ENCODE measurements at regions not wholly inside any gene's neighbourhood (a gene's known extent, or its start where the extent isn't known, plus 50 kb on each side); places are given as distances from the start of the nearest gene placed in this dataset.
A peak's percentile ranks its signal among the peaks of the same experiment; 100 is the strongest.
"Not testable (repeated sequence)": the region's sequence is repeated elsewhere in the genome, so short reads cannot be mapped to it uniquely, and the experiment has no call there.

- WGBS (ENCODE audit: insufficient coverage) = no CpG with 5 or more reads among the region's 1 CpG
- Histone ChIP-seq H3K36me3 (ENCODE audit: control insufficient read depth, insufficient read depth, low read length) (no peaks in the 10 kb centered on the region), H3K4me1 (ENCODE audit: control insufficient read depth, insufficient read depth, low read length) (no peaks in the 10 kb centered on the region), H3K27me3 (ENCODE audit: control insufficient read depth, insufficient read depth, low read length) (no peaks in the 10 kb centered on the region), H3K27ac (ENCODE audit: low read length) (no peak overlapping the region), H3K4me3 (ENCODE audit: low read length) (no peak overlapping the region), H3K9me3 (replicated peaks; ENCODE audit: control insufficient read depth, low read depth, low read length) (no peaks in the 10 kb centered on the region)
- DNase-seq = peak; percentile 66
Observed at GRCh38 chr4:114121221-114121620, 141.8 kb upstream of the ARSJ start.

- DNase-seq = no peak
- Histone ChIP-seq H3K9me3 (replicated peaks; ENCODE audit: control insufficient read depth, low read depth, low read length) (no peaks in the 10 kb centered on the region), H3K36me3 (ENCODE audit: control insufficient read depth, insufficient read depth, low read length) (no peaks in the 10 kb centered on the region), H3K4me3 (ENCODE audit: low read length) (no peak overlapping the region), H3K27ac (ENCODE audit: low read length) (no peak overlapping the region), H3K27me3 (ENCODE audit: control insufficient read depth, insufficient read depth, low read length) (no peaks in the 10 kb centered on the region), H3K4me1 (ENCODE audit: control insufficient read depth, insufficient read depth, low read length) (no peaks in the 10 kb centered on the region)
- 91% methylated on average over 1 of the region's 2 CpGs for WGBS (ENCODE audit: insufficient coverage)
Observed at GRCh38 chr4:114132199-114132598, 152.8 kb upstream of the ARSJ start.

GRCh38 chr4:114132830-114133229, 153.4 kb upstream of the ARSJ start:
- WGBS (ENCODE audit: insufficient coverage) = no CpG with 5 or more reads among the region's 2 CpGs
- H3K27me3 ChIP-seq (ENCODE audit: control insufficient read depth, insufficient read depth, low read length) = no peaks in the 10 kb centered on the region
- H3K9me3 ChIP-seq (replicated peaks; ENCODE audit: control insufficient read depth, low read depth, low read length) = no peaks in the 10 kb centered on the region
- no peak overlapping the region for H3K27ac ChIP-seq (ENCODE audit: low read length)
- H3K4me3 ChIP-seq (ENCODE audit: low read length) = no peak overlapping the region
- no peaks in the 10 kb centered on the region for H3K4me1 ChIP-seq (ENCODE audit: control insufficient read depth, insufficient read depth, low read length)
- H3K36me3 ChIP-seq (ENCODE audit: control insufficient read depth, insufficient read depth, low read length) = no peaks in the 10 kb centered on the region
- DNase-seq = no peak

GRCh38 chr4:114136069-114136468, 156.6 kb upstream of the ARSJ start:
- Histone ChIP-seq H3K4me1 (ENCODE audit: control insufficient read depth, insufficient read depth, low read length) (no peaks in the 10 kb centered on the region), H3K4me3 (ENCODE audit: low read length) (no peak overlapping the region), H3K36me3 (ENCODE audit: control insufficient read depth, insufficient read depth, low read length) (no peaks in the 10 kb centered on the region), H3K27ac (ENCODE audit: low read length) (no peak overlapping the region), H3K9me3 (replicated peaks; ENCODE audit: control insufficient read depth, low read depth, low read length) (no peaks in the 10 kb centered on the region), H3K27me3 (ENCODE audit: control insufficient read depth, insufficient read depth, low read length) (no peaks in the 10 kb centered on the region)
- peak; percentile 10 for DNase-seq

GRCh38 chr4:114137984-114138383, 158.5 kb upstream of the ARSJ start:
- Histone ChIP-seq H3K27ac (ENCODE audit: low read length) (no peak overlapping the region), H3K4me3 (ENCODE audit: low read length) (no peak overlapping the region), H3K4me1 (ENCODE audit: control insufficient read depth, insufficient read depth, low read length) (no peaks in the 10 kb centered on the region), H3K9me3 (replicated peaks; ENCODE audit: control insufficient read depth, low read depth, low read length) (no peaks in the 10 kb centered on the region), H3K27me3 (ENCODE audit: control insufficient read depth, insufficient read depth, low read length) (no peaks in the 10 kb centered on the region), H3K36me3 (ENCODE audit: control insufficient read depth, insufficient read depth, low read length) (no peaks in the 10 kb centered on the region)
- WGBS (ENCODE audit: insufficient coverage) = no CpG with 5 or more reads among the region's 2 CpGs
- DNase-seq = no peak

- no peak for DNase-seq
- peaks cover 5% of the 10 kb centered on the region for H3K9me3 ChIP-seq (replicated peaks; ENCODE audit: control insufficient read depth, low read depth, low read length)
- no peaks in the 10 kb centered on the region for H3K27me3 ChIP-seq (ENCODE audit: control insufficient read depth, insufficient read depth, low read length)
- no peaks in the 10 kb centered on the region for H3K36me3 ChIP-seq (ENCODE audit: control insufficient read depth, insufficient read depth, low read length)
- H3K27ac ChIP-seq (ENCODE audit: low read length) = no peak overlapping the region
- H3K4me3 ChIP-seq (ENCODE audit: low read length) = no peak overlapping the region
- H3K4me1 ChIP-seq (ENCODE audit: control insufficient read depth, insufficient read depth, low read length) = no peaks in the 10 kb centered on the region
- WGBS (ENCODE audit: insufficient coverage) = 80% methylated on average over 5 of the region's 10 CpGs
Observed at GRCh38 chr4:114146947-114147618, 167.6 kb upstream of the ARSJ start.

- not testable (repeated sequence) for H3K4me1 ChIP-seq (ENCODE audit: control insufficient read depth, insufficient read depth, low read length); H3K36me3 ChIP-seq (ENCODE audit: control insufficient read depth, insufficient read depth, low read length); H3K9me3 ChIP-seq (replicated peaks; ENCODE audit: control insufficient read depth, low read depth, low read length); DNase-seq; H3K4me3 ChIP-seq (ENCODE audit: low read length); H3K27me3 ChIP-seq (ENCODE audit: control insufficient read depth, insufficient read depth, low read length); H3K27ac ChIP-seq (ENCODE audit: low read length)
- 91% methylated on average over 14 of the region's 17 CpGs for WGBS (ENCODE audit: insufficient coverage)
Observed at GRCh38 chr4:114147619-114148208, 168.3 kb upstream of the ARSJ start.

- H3K4me1 ChIP-seq (ENCODE audit: control insufficient read depth, insufficient read depth, low read length); H3K27me3 ChIP-seq (ENCODE audit: control insufficient read depth, insufficient read depth, low read length); H3K9me3 ChIP-seq (replicated peaks; ENCODE audit: control insufficient read depth, low read depth, low read length); DNase-seq; H3K4me3 ChIP-seq (ENCODE audit: low read length); H3K36me3 ChIP-seq (ENCODE audit: control insufficient read depth, insufficient read depth, low read length); H3K27ac ChIP-seq (ENCODE audit: low read length): not testable (repeated sequence)
- 97% methylated on average over 25 of the region's 27 CpGs for WGBS (ENCODE audit: insufficient coverage)
Observed at GRCh38 chr4:114148372-114149070, 169.1 kb upstream of the ARSJ start.

GRCh38 chr4:114156371-114156770, 176.9 kb upstream of the ARSJ start:
- Histone ChIP-seq H3K36me3 (ENCODE audit: control insufficient read depth, insufficient read depth, low read length) (no peaks in the 10 kb centered on the region), H3K27ac (ENCODE audit: low read length) (no peak overlapping the region), H3K4me3 (ENCODE audit: low read length) (no peak overlapping the region), H3K27me3 (ENCODE audit: control insufficient read depth, insufficient read depth, low read length) (no peaks in the 10 kb centered on the region), H3K4me1 (ENCODE audit: control insufficient read depth, insufficient read depth, low read length) (no peaks in the 10 kb centered on the region), H3K9me3 (replicated peaks; ENCODE audit: control insufficient read depth, low read depth, low read length) (no peaks in the 10 kb centered on the region)
- no peak for DNase-seq
- no CpG with 5 or more reads among the region's 1 CpG for WGBS (ENCODE audit: insufficient coverage)

- no peak overlapping the region for H3K27ac ChIP-seq (ENCODE audit: low read length)
- H3K36me3 ChIP-seq (ENCODE audit: control insufficient read depth, insufficient read depth, low read length) = no peaks in the 10 kb centered on the region
- no peaks in the 10 kb centered on the region for H3K4me1 ChIP-seq (ENCODE audit: control insufficient read depth, insufficient read depth, low read length)
- DNase-seq = no peak
- H3K9me3 ChIP-seq (replicated peaks; ENCODE audit: control insufficient read depth, low read depth, low read length) = no peaks in the 10 kb centered on the region
- no peaks in the 10 kb centered on the region for H3K27me3 ChIP-seq (ENCODE audit: control insufficient read depth, insufficient read depth, low read length)
- no peak overlapping the region for H3K4me3 ChIP-seq (ENCODE audit: low read length)
Observed at GRCh38 chr4:114161809-114162208, 182.4 kb upstream of the ARSJ start.
